Brain microvascular endothelial cell (primary cell): ENCODE measurements at regions not wholly inside any gene's neighbourhood (a gene's known extent, or its start where the extent isn't known, plus 50 kb on each side); places are given as distances from the start of the nearest gene placed in this dataset.
"Not testable (repeated sequence)": the region's sequence is repeated elsewhere in the genome, so short reads cannot be mapped to it uniquely, and the experiment has no call there.

Experiments
- DNase-seq: peaks from one replicate; pipeline ENCODE4 v3.0.0-alpha.2; 2020
- H3K27ac ChIP-seq: fragments of 250-450 bp; sonication (Bioruptor Pico); 2 replicates; pipeline ENCODE4 v1.5.1; 2020; ENCODE audit warnings: mild to moderate bottlenecking, moderate library complexity
- H3K27me3 ChIP-seq: fragments of 250-450 bp; sonication (Bioruptor Pico); replicated peaks from 2 replicates; pipeline ENCODE4 v1.5.1; 2020; ENCODE audit warnings: mild to moderate bottlenecking
- H3K36me3 ChIP-seq: fragments of 250-450 bp; sonication (Bioruptor Pico); replicated peaks from 2 replicates; pipeline ENCODE4 v1.5.1; 2020; ENCODE audit warnings: mild to moderate bottlenecking
- H3K4me3 ChIP-seq: 2 replicates; pipeline ENCODE4 v1.5.1; 2011; ENCODE audit warnings: low read depth, mild to moderate bottlenecking, control low read depth, low read length, moderate library complexity
- CTCF ChIP-seq: IDR thresholded peaks from 2 replicates; pipeline ENCODE4 v1.5.1; 2011; ENCODE audit warnings: low read depth, mild to moderate bottlenecking, moderate library complexity, low read length, control low read depth, inconsistent platforms; ENCODE audit errors: missing control alignments
- in situ Hi-C: cut with HindIII; loops from 2 replicates; pipeline ENCODE4 v1.10.0; 2017; ENCODE audit warnings: low sequenced_read_pairs, low pct_ligation_motif_present

DNA sequence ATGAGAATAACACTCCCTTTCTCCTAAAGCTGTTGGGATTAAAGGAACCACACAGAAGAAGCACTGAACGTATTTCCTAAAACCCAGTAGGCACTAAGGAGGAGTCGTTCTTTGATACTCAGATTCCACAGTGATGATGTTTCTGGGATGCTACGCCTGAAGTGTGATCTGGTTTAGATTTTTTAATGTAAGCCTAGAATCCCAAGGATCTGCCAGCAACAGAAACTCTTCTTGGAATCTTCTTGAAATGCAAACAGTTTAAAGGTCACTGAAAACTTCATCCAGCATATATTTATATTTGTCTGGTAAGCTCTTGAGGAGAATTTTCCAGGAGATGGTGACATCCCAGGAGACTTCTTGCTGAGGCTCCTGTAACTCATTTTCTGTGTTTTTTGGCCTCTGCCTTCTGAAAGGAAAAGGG is 247.6 kb upstream of the TRIB2 start:
- no peak overlapping the region for H3K27ac ChIP-seq
- no peak for DNase-seq
- H3K36me3 ChIP-seq = no peaks in the 10 kb centered on the region
- TF ChIP-seq CTCF = no peak
- H3K27me3 ChIP-seq = no peaks in the 10 kb centered on the region
- no peak overlapping the region for H3K4me3 ChIP-seq
- in situ Hi-C loops = no loop called here

- H3K36me3 ChIP-seq, H3K27me3 ChIP-seq, H3K4me3 ChIP-seq, DNase-seq, H3K27ac ChIP-seq, in situ Hi-C loops: not testable (repeated sequence)
Observed at GRCh38 chr2:12472265-12472664, 244.5 kb upstream of the TRIB2 start.

DNA sequence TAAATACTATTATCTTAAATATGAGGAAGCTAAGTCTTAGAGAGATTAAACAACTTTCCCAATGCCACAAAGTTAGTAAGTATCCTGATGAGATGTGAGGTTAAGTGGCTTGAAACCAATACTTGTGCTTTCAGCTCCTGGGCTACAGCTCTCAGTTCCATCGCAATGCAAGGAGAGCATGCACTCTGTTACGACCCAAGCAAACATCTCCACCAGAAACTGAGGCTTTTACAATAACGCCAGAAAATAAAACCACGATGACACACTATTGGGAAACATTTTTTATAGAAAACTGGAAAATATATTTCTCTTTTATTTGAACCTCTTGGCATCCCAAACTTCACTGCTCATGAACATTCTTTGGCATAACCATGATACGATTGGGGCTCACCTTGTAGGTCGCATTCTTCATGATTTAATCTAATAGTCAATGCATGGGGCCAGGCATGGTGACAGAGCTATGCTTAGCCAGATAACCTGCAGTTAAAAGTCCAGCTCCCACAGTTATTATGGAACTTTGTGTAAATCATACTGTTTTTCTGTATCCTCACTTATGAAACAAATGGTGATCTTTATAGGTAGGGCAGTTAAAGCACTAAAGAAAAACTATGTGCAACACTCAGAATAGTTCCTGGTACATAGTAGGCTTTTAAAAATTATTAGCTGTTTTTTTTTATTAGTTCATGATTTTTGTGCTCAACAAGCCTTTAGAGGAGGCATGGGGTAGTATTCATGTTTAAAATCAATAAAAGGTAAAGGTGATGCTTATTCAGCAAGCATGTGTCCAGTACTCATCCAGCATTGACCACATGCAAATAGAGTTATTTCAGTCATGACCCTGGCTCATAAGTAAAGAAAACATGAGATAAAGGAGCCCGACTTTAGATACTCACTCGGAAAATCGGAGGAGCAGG is 238.3 kb upstream of the TRIB2 start:
- in situ Hi-C loops = no loop called here
- H3K36me3 ChIP-seq = no peaks in the 10 kb centered on the region
- no peak for TF ChIP-seq CTCF
- H3K27ac ChIP-seq = no peak overlapping the region
- no peak for DNase-seq
- no peaks in the 10 kb centered on the region for H3K27me3 ChIP-seq
- no peak overlapping the region for H3K4me3 ChIP-seq

DNA sequence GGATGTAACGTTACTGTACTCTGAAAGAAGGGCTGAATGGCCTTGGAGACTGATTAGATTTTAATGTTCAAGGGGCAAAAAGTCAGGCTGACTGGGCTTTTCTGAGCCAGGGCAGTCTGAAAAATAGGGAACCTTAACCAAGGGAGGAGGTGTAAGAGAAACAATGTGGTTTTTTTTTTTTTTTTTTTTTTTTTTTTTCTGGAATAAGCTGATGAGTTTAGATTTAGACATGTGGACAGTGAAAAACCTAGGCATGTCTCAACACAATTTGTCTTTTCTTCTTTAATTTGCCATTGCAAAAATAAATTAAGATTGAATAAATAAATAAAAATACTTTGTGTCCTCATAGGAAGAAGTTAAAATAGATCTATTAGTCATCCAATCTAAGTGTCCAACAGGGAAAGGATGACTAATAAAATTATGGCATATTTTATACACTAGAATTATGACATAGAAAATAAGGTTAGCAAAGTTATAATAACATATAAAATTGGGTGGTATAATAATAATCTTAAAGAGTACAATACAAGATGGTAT is 237.6 kb upstream of the TRIB2 start:
- no peak for TF ChIP-seq CTCF
- no peak overlapping the region for H3K27ac ChIP-seq
- no peak overlapping the region for H3K4me3 ChIP-seq
- no peaks in the 10 kb centered on the region for H3K27me3 ChIP-seq
- no peaks in the 10 kb centered on the region for H3K36me3 ChIP-seq
- in situ Hi-C loops = no loop called here
- no peak for DNase-seq

DNA sequence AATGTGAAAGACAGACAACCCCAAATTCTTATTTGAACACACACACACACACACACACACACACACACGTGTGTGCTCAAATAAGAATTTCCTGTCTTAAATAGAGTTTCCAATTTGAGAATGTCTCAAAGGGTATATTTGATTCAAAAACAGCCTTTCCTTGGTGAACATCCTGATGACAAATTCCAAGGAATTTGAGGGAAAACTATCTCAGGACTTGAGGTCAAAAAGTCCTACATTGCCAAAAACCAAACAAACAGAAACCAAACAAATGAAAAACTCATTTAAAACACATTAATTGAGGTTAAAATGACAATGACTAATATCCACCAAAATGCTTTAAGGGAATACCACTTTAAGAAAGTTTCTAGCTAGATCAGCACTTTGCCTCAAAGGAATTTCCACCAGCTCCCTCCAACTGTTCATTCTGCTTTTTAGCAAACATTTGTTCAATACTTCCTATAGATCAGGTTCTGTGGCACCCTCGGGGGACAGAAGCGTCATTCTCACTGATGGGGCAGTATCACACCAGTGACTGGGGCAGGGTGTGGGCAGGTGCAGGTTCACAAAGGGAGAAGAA is 232.1 kb upstream of the TRIB2 start:
- Histone ChIP-seq H3K27me3 (no peaks in the 10 kb centered on the region), H3K36me3 (no peaks in the 10 kb centered on the region), H3K4me3 (no peak overlapping the region), H3K27ac (no peak overlapping the region)
- DNase-seq = no peak
- in situ Hi-C loops = no loop called here
- TF ChIP-seq CTCF = no peak

DNA sequence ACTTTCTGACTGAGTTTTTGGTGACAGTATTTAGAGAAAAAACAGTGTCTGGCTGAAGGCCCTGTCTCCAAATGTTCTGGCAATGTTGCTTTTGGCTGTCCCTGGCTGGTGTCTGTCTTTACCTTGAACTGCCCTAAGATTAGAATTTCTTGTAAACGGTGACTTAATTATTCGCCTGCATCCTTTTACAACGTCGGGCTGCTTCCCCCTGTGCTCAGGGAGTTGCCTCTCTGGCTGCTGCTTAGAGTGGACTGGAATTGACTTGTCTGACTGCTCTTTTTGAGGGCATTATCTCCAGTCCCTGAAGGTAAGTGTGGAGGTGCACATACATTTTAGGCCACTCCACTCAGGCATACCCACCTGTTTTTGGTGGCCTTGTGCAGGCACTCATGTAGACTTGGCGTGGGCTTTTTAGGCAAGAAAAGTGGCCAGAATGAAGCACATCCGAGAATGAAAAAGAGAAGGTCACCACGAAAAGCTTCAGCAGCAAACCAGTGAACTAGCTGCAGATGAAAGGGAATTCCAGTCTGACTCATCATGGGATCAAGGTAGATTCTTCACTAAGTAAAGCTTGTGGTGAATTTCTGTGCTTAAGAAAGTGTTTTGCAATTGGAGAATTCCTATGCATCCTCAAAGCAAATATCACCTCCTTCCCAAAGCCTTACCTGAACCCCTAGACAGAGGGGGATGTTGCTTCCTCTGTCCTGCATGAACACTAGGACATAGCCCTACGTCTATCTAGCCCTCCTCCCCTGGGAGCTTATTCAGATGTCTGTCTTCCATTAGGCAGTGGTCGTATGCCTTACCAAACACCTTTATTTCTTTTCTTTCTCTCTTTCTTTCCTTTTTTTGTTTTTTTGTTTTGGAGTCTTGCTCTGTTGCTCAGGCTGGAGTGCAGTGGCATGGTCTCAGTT is 230.3 kb upstream of the TRIB2 start:
- no peak for DNase-seq
- no peaks in the 10 kb centered on the region for H3K27me3 ChIP-seq
- no peak for TF ChIP-seq CTCF
- no peaks in the 10 kb centered on the region for H3K36me3 ChIP-seq
- no peak overlapping the region for H3K4me3 ChIP-seq
- H3K27ac ChIP-seq = no peak overlapping the region
- in situ Hi-C loops = no loop called here
